Esophagus muscularis mucosa (tissue), 4 donors: ENCODE measurements at regions not wholly inside any gene's neighbourhood (a gene's known extent, or its start where the extent isn't known, plus 50 kb on each side); places are given as distances from the start of the nearest gene placed in this dataset.
"Not testable (repeated sequence)": the region's sequence is repeated elsewhere in the genome, so short reads cannot be mapped to it uniquely, and the experiment has no call there.

Source experiments
- DNase-seq: peaks from one replicate; pipeline ENCODE4 v3.0.0-alpha.2; 2017; ENCODE audit errors: extremely low spot score
- H3K27ac ChIP-seq, 4 donors: fragments of 200-600 bp; sonication (generic); replicated peaks in 1 of 4; 1 replicate in 3 of 4; 2 replicates in 1 of 4; pipeline ENCODE4 v1.5.1; 2016 to 2019; ENCODE audit warnings: mild to moderate bottlenecking in 1 of 4
- H3K27me3 ChIP-seq, 4 donors: fragments of 200-600 bp; sonication (generic); one replicate each; pipeline versions ENCODE4 v1.5.1 to v1.6.0; 2016 to 2019
- H3K36me3 ChIP-seq, 4 donors: fragments of 200-600 bp; sonication (generic); one replicate each; pipeline ENCODE4 v1.5.1; 2016 to 2019
- H3K4me1 ChIP-seq, 4 donors: fragments of 200-600 bp; sonication (generic); one replicate each; pipeline ENCODE4 v1.5.1; 2016 to 2019
- H3K4me3 ChIP-seq, 4 donors: fragments of 200-600 bp; sonication (generic); 1 replicate in 2 of 4; 2 replicates in 2 of 4; pipeline ENCODE4 v1.5.1; 2016 to 2019; ENCODE audit warnings: mild to moderate bottlenecking in 4 of 4, moderate library complexity in 1 of 4
- H3K9me3 ChIP-seq, 4 donors: fragments of 200-600 bp; sonication (generic); 1 replicate in 3 of 4; 2 replicates in 1 of 4; pipeline ENCODE4 v1.5.1; 2016 to 2019
- CTCF ChIP-seq, 3 experiments: fragments of 200-600 bp in 2 of 3; fragments of 450-650 bp in 1 of 3; sonication (generic) in 2 of 3; IDR thresholded peaks; one replicate each; pipeline ENCODE4 v1.5.1; 2017 to 2019; ENCODE audit warnings: antibody characterized with exemption in 3 of 3, mild to moderate bottlenecking in 2 of 3, moderate library complexity in 1 of 3
- EP300 ChIP-seq: sonication (generic); formaldehyde crosslinking; IDR thresholded peaks from one replicate; pipeline ENCODE4 v1.6.1; 2017; ENCODE audit warnings: antibody characterized with exemption
- POLR2A ChIP-seq: fragments of 450-650 bp; IDR thresholded peaks from one replicate; pipeline ENCODE4 v1.6.1; 2017; ENCODE audit warnings: antibody characterized with exemption, moderate library complexity, mild to moderate bottlenecking, low read depth
- POLR2AphosphoS5 ChIP-seq, 2 donors: sonication (generic); formaldehyde crosslinking; IDR thresholded peaks; one replicate each; pipeline ENCODE4 v1.6.1; 2017; ENCODE audit warnings: antibody characterized with exemption in 2 of 2
- WGBS: methylation state at CpG from one replicate; pipeline ENCODE4 v1.1.5; 2018; 5-methylcytosine and 5-hydroxymethylcytosine counted together
- intact Hi-C: fragments of 100-400 bp; cut with DNase I; formaldehyde crosslinking; loops from one replicate; pipeline ENCODE4 v1.15.1; 2023

GRCh38 chr2:60351321-60351720, 202.1 kb downstream of the BCL11A start:
- H3K27ac ChIP-seq, result no peak overlapping the region
- intact Hi-C loops, result no loop called here
- no peaks in the 10 kb centered on the region for H3K4me1 ChIP-seq
- H3K4me3 ChIP-seq, result no peak overlapping the region
- no peaks in the 10 kb centered on the region for H3K36me3 ChIP-seq
- WGBS, result 100% methylated on average over 1 of the region's 4 CpGs
- H3K27me3 ChIP-seq, result no peaks in the 10 kb centered on the region
- DNase-seq, result peak; percentile 89
- H3K9me3 ChIP-seq, result no peaks in the 10 kb centered on the region
- no peak for TF ChIP-seq POLR2A
- TF ChIP-seq POLR2AphosphoS5 (IDR thresholded peaks at IDR 0.05), result no peak
- TF ChIP-seq CTCF (IDR thresholded peaks at IDR 0.05), result no peak
- TF ChIP-seq EP300, result no peak

GRCh38 chr2:60350791-60351190, 202.7 kb downstream of the BCL11A start:
- peak; percentile 87 for DNase-seq
- H3K4me1 ChIP-seq, result no peaks in the 10 kb centered on the region
- no peak overlapping the region for H3K27ac ChIP-seq
- no peak for TF ChIP-seq CTCF (IDR thresholded peaks at IDR 0.05)
- no peak for TF ChIP-seq POLR2A
- TF ChIP-seq EP300, result no peak
- TF ChIP-seq POLR2AphosphoS5 (IDR thresholded peaks at IDR 0.05), result no peak
- H3K27me3 ChIP-seq, result no peaks in the 10 kb centered on the region
- H3K36me3 ChIP-seq, result no peaks in the 10 kb centered on the region
- no peaks in the 10 kb centered on the region for H3K9me3 ChIP-seq
- intact Hi-C loops, result no loop called here
- WGBS, result 72% methylated on average over 4 of the region's 4 CpGs
- H3K4me3 ChIP-seq, result no peak overlapping the region

DNA sequence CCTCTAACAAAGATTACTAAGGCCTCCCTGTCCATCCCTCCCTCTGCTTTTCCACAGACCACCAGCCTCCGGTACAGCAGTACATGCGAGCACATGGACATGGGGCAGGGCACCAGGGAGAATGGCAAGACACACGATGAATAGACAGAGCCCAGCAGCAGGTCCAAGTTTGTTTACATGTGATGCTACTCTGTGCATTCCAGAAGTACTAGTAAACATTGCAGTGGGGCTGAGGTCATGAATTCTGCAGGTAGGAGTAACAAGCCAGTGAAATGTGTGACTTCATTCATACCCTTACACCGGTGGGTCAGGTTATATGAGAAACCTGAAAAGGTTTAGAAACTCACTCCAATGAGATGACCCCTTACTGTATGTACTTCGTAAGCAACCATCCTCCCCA, 205.7 kb downstream of the BCL11A start:
- H3K4me1 ChIP-seq, result no peaks in the 10 kb centered on the region
- WGBS, result 83% methylated on average over 5 of the region's 5 CpGs
- intact Hi-C loops, result no loop called here
- no peaks in the 10 kb centered on the region for H3K36me3 ChIP-seq
- H3K27ac ChIP-seq, result no peak overlapping the region
- TF ChIP-seq POLR2A (no peak), EP300 (no peak), CTCF (IDR thresholded peaks at IDR 0.05) (no peak), POLR2AphosphoS5 (IDR thresholded peaks at IDR 0.05) (no peak)
- no peak overlapping the region for H3K4me3 ChIP-seq
- DNase-seq, result peak; percentile 84
- no peaks in the 10 kb centered on the region for H3K9me3 ChIP-seq
- no peaks in the 10 kb centered on the region for H3K27me3 ChIP-seq

GRCh38 chr2:60342491-60342890, 211.0 kb downstream of the BCL11A start:
- H3K4me1 ChIP-seq, H3K9me3 ChIP-seq, H3K27me3 ChIP-seq, H3K36me3 ChIP-seq, H3K4me3 ChIP-seq, intact Hi-C loops, H3K27ac ChIP-seq: not testable (repeated sequence)
- WGBS, result 94% methylated on average over 4 of the region's 4 CpGs
- DNase-seq, result peak; percentile 90

GRCh38 chr2:60341151-60341550, 212.3 kb downstream of the BCL11A start:
- H3K27me3 ChIP-seq, result no peaks in the 10 kb centered on the region
- peak; percentile 68 for DNase-seq
- TF ChIP-seq POLR2A (no peak), EP300 (no peak), CTCF (IDR thresholded peaks at IDR 0.05) (no peak), POLR2AphosphoS5 (IDR thresholded peaks at IDR 0.05) (no peak)
- no peak overlapping the region for H3K4me3 ChIP-seq
- no peaks in the 10 kb centered on the region for H3K4me1 ChIP-seq
- no peaks in the 10 kb centered on the region for H3K36me3 ChIP-seq
- WGBS, result 82% methylated on average over 6 of the region's 7 CpGs
- intact Hi-C loops, result no loop called here
- H3K9me3 ChIP-seq, result no peaks in the 10 kb centered on the region
- no peak overlapping the region for H3K27ac ChIP-seq
